Transverse colon (tissue), 4 donors: ENCODE measurements at regions not wholly inside any gene's neighbourhood (a gene's known extent, or its start where the extent isn't known, plus 50 kb on each side); places are given as distances from the start of the nearest gene placed in this dataset.

Source experiments
- DNase-seq: peaks from one replicate; pipeline ENCODE4 v3.0.0-alpha.2; 2019
- H3K27ac ChIP-seq, 4 donors: fragments of 200-600 bp; sonication (generic); 2 replicates each; pipeline ENCODE4 v1.5.1; 2016 to 2018; ENCODE audit warnings: inconsistent platforms in 4 of 4
- H3K27me3 ChIP-seq: fragments of 200-600 bp; sonication (generic); 2 replicates; pipeline ENCODE4 v1.5.1; 2017; ENCODE audit warnings: inconsistent platforms
- H3K36me3 ChIP-seq, 4 donors: fragments of 200-600 bp; sonication (generic); 2 replicates each; pipeline ENCODE4 v1.5.1; 2017 to 2019; ENCODE audit warnings: inconsistent platforms in 4 of 4
- H3K4me1 ChIP-seq, 4 donors: fragments of 200-600 bp; sonication (generic); 2 replicates each; pipeline ENCODE4 v1.5.1; 2017 to 2020; ENCODE audit warnings: inconsistent platforms in 4 of 4
- H3K4me3 ChIP-seq, 4 donors: fragments of 200-600 bp; sonication (generic); 1 replicate in 1 of 4; 2 replicates in 3 of 4; pipeline versions ENCODE4 v1.5.1 to v1.6.1; 2017 to 2019; ENCODE audit warnings: inconsistent platforms in 4 of 4
- H3K9me3 ChIP-seq, 2 donors: fragments of 200-600 bp; sonication (generic); 2 replicates each; pipeline ENCODE4 v1.5.1; 2017 to 2019; ENCODE audit warnings: inconsistent platforms in 2 of 2
- CTCF ChIP-seq, 5 experiments: fragments of 200-600 bp in 3 of 5; fragments of 450-650 bp in 2 of 5; sonication (generic) in 3 of 5; IDR thresholded peaks; 1 replicate in 2 of 5; 2 replicates in 3 of 5; pipeline ENCODE4 v1.5.1; 2016 to 2017; ENCODE audit warnings: antibody characterized with exemption in 5 of 5, inconsistent platforms in 3 of 5, mild to moderate bottlenecking in 2 of 5, moderate library complexity in 1 of 5
- EP300 ChIP-seq: sonication (generic); formaldehyde crosslinking; IDR thresholded peaks from one replicate; pipeline ENCODE4 v1.6.1; 2017; ENCODE audit warnings: antibody characterized with exemption, low read depth
- POLR2A ChIP-seq: fragments of 450-650 bp; IDR thresholded peaks from one replicate; pipeline ENCODE4 v1.6.1; 2016; ENCODE audit warnings: antibody characterized with exemption, mild to moderate bottlenecking, moderate library complexity
- POLR2AphosphoS5 ChIP-seq, 3 donors: sonication (generic); formaldehyde crosslinking; IDR thresholded peaks; one replicate each; pipeline ENCODE4 v1.6.1; 2016; ENCODE audit warnings: antibody characterized with exemption in 3 of 3
- WGBS, 2 donors: methylation state at CpG; one replicate each; pipeline ENCODE4 v1.1.5; 2018; ENCODE audit warnings: low coverage in 1 of 2; 5-methylcytosine and 5-hydroxymethylcytosine counted together
- in situ Hi-C, 4 donors: fragments of 200-750 bp; cut with MboI; loops; one replicate each; pipeline versions ENCODE4 v1.15.0 to v1.15.1; 2017; ENCODE audit warnings: low sequenced_read_pairs in 3 of 4, low pct_ligation_motif_present in 1 of 4, low pct_unique_long_range_greater_than_20kb in 1 of 4
- intact Hi-C: fragments of 100-400 bp; cut with DNase I; formaldehyde crosslinking; loops from one replicate; pipeline ENCODE4 v1.15.1; 2023; ENCODE audit warnings: low total_unique reads

- H3K27ac ChIP-seq = no peak overlapping the region
- DNase-seq = no peak
- TF ChIP-seq EP300 (no peak), POLR2AphosphoS5 (IDR thresholded peaks at IDR 0.05) (no peak), POLR2A (no peak), CTCF (IDR thresholded peaks at IDR 0.05) (no peak)
- no peak overlapping the region for H3K4me3 ChIP-seq
- peaks cover 0 to 5% of the 10 kb centered on the region in 2 donors for H3K9me3 ChIP-seq
- no peaks in the 10 kb centered on the region for H3K27me3 ChIP-seq
- intact Hi-C loops (no loop called here), in situ Hi-C loops (no loop called here)
- H3K4me1 ChIP-seq = no peaks in the 10 kb centered on the region
- H3K36me3 ChIP-seq = no peaks in the 10 kb centered on the region
Observed at GRCh38 chr3:89964347-89964746, 856.9 kb downstream of the EPHA3 start.

- DNase-seq = no peak
- in situ Hi-C loops = no loop called here
- H3K36me3 ChIP-seq = no peaks in the 10 kb centered on the region
- H3K27ac ChIP-seq = no peak overlapping the region
- no peak overlapping the region for H3K4me3 ChIP-seq
- 48 to 67% methylated on average over 4 to 5 of the region's 5 CpGs for WGBS, 2 donors
- H3K4me1 ChIP-seq = no peaks in the 10 kb centered on the region
- intact Hi-C loops = no loop called here
- TF ChIP-seq POLR2AphosphoS5 (IDR thresholded peaks at IDR 0.05) (no peak), POLR2A (no peak), EP300 (no peak), CTCF (IDR thresholded peaks at IDR 0.05) (no peak)
- H3K27me3 ChIP-seq = no peaks in the 10 kb centered on the region
- peaks cover 0 to 5% of the 10 kb centered on the region in 2 donors for H3K9me3 ChIP-seq
Observed at GRCh38 chr3:89966877-89967665, 859.6 kb downstream of the EPHA3 start.

GRCh38 chr3:89971329-89971728 is 863.9 kb downstream of the EPHA3 start:
- H3K4me1 ChIP-seq = no peaks in the 10 kb centered on the region
- in situ Hi-C loops = no loop called here

GRCh38 chr3:89973156-89973555 is 865.7 kb downstream of the EPHA3 start:
- no peaks in the 10 kb centered on the region for H3K4me1 ChIP-seq
- H3K9me3 ChIP-seq = peaks cover 0 to 1% of the 10 kb centered on the region in 2 donors
- H3K27ac ChIP-seq = no peak overlapping the region
- intact Hi-C loops (no loop called here), in situ Hi-C loops (no loop called here)
- no peak overlapping the region for H3K4me3 ChIP-seq
- no peaks in the 10 kb centered on the region for H3K36me3 ChIP-seq
- 81 to 86% methylated on average over 2 of the region's 2 CpGs for WGBS, 2 donors
- no peak for DNase-seq
- TF ChIP-seq POLR2AphosphoS5 (IDR thresholded peaks at IDR 0.05) (no peak), POLR2A (no peak), EP300 (no peak), CTCF (IDR thresholded peaks at IDR 0.05) (no peak)
- H3K27me3 ChIP-seq = no peaks in the 10 kb centered on the region

More at GRCh38 chr3:89971329-89971728, 863.9 kb downstream of the EPHA3 start:
- intact Hi-C loops = no loop called here
- no peak for DNase-seq
- Histone ChIP-seq H3K9me3 (peaks cover 0 to 5% of the 10 kb centered on the region in 2 donors), H3K27ac (no peak overlapping the region), H3K36me3 (no peaks in the 10 kb centered on the region), H3K4me3 (no peak overlapping the region), H3K27me3 (no peaks in the 10 kb centered on the region)
- 74 to 83% methylated on average over 2 of the region's 2 CpGs for WGBS, 2 donors
- TF ChIP-seq EP300 (no peak), CTCF (IDR thresholded peaks at IDR 0.05) (no peak), POLR2A (no peak)
